ENCODE measurements at regions not wholly inside any gene's neighbourhood (a gene's known extent, or its start where the extent isn't known, plus 50 kb on each side); places are given as distances from the start of the nearest gene placed in this dataset.

DNA sequence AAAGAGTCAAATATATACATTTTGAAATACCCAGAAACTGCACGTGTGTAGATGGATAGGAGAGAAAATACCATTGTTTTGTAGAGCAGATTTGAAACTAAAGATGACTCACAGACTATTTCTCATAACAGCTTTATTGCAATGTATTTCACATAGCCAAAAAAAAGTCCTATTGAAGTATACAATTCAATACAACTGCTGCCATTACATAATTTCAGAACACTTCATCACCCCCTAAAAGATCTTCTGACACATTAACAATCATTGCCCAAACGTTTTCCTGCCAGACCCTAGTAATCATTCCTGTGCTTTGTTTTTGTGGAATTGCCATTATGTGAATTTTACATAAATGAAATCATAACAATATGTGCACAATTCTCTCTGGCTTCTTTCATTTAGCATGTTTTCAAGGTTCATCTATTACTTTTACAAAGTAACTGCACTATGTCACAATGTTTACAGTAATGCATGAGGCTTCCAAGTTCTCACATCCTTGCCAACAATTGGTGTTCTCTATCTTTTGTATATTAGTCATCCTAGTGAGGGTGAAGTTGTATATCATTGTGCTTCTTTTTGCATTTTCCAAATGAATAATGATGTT is 378.6 kb upstream of the CWC22 start:
- TF ChIP-seq, protein P1, sequence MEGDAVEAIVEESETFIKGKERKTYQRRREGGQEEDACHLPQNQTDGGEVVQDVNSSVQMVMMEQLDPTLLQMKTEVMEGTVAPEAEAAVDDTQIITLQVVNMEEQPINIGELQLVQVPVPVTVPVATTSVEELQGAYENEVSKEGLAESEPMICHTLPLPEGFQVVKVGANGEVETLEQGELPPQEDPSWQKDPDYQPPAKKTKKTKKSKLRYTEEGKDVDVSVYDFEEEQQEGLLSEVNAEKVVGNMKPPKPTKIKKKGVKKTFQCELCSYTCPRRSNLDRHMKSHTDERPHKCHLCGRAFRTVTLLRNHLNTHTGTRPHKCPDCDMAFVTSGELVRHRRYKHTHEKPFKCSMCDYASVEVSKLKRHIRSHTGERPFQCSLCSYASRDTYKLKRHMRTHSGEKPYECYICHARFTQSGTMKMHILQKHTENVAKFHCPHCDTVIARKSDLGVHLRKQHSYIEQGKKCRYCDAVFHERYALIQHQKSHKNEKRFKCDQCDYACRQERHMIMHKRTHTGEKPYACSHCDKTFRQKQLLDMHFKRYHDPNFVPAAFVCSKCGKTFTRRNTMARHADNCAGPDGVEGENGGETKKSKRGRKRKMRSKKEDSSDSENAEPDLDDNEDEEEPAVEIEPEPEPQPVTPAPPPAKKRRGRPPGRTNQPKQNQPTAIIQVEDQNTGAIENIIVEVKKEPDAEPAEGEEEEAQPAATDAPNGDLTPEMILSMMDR (IDR thresholded peaks at IDR 0.05), result no peak
- no peak for TF ChIP-seq POLR2A (IDR thresholded peaks at IDR 0.05)
